NCI-H526 treated with DMSO at 0.1 percent for 48 hours (cell line): ENCODE measurements at regions not wholly inside any gene's neighbourhood (a gene's known extent, or its start where the extent isn't known, plus 50 kb on each side); places are given as distances from the start of the nearest gene placed in this dataset.
"Not testable (repeated sequence)": the region's sequence is repeated elsewhere in the genome, so short reads cannot be mapped to it uniquely, and the experiment has no call there.

ENCODE experiments used
- DNase-seq: peaks from one replicate; lab custom pipeline; 2025; lab: John Stamatoyannopoulos, UW

DNA sequence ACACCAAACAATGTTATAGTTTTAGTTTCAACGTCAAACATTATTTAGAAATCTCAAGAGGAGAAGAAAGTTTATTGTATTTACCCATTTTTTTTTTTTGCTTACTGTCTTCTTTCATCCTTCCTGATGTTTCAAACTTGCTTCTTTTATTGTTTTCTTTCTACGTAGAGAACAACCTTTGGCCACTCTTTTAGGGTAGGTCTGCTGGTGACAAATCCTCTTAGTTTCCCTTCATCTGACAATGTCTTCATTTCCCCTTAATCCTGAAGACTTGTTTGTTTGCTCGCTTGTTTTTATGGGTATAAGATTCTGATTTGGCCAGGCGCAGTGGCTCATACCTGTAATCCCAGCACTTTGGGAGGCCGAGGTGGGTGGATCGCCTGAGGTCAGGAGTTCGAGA lies 89.1 kb downstream of the RHOU start:
- no peak for DNase-seq

DNA sequence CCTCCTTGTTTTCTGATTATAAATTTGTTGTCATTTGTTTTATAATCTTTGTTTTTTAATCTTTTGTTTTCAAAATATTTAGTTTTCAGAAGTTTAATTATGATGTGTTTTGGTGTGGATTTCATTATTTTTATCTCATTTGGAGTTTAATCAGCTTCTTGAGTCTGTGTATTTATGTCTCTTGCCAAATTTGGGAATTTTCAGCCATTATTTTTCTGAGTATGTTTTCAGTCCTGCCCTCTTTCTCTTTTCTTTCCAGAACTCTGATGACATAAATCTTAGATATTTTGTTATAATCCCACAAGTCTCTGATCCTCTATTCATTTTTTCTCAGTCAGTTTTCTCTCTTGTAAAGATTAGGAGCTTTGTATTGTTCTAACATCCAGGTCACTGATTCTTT lies 89.8 kb downstream of the RHOU start:
- DNase-seq: no peak

GRCh38 chr1:228825840-228826484 lies 90.7 kb downstream of the RHOU start:
- DNase-seq: no peak

GRCh38 chr1:228827019-228827418 lies 91.7 kb downstream of the RHOU start:
- no peak for DNase-seq

- DNase-seq: no peak
Measured at GRCh38 chr1:228828151-228828550, 92.9 kb downstream of the RHOU start.

- DNase-seq: no peak
Measured at GRCh38 chr1:228830185-228830953, 95.1 kb downstream of the RHOU start.

GRCh38 chr1:228830954-228831481 lies 95.7 kb downstream of the RHOU start:
- DNase-seq: no peak

GRCh38 chr1:228833911-228834688 lies 98.8 kb downstream of the RHOU start:
- no peak for DNase-seq

DNA sequence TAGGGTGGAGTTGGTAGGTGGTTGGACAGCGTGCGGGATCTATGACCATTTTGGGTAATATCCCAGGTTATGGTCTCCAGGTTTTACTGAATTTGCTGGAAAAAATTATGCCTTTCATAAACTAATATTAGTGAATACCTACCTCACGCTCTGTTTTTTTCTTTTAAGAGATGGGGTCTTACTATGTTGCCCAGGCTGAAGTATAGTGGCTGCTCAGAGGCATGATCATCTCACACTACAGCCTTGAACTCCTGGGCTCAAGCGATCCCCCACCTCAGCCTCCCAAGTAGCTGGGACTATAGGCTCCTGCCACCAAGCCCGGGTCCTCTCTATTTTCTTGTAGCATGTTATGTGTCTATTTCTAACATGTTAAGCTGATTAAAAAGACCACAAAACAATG lies 100.2 kb downstream of the RHOU start:
- no peak for DNase-seq

GRCh38 chr1:228835911-228836310 lies 100.6 kb downstream of the RHOU start:
- DNase-seq: no peak

DNA sequence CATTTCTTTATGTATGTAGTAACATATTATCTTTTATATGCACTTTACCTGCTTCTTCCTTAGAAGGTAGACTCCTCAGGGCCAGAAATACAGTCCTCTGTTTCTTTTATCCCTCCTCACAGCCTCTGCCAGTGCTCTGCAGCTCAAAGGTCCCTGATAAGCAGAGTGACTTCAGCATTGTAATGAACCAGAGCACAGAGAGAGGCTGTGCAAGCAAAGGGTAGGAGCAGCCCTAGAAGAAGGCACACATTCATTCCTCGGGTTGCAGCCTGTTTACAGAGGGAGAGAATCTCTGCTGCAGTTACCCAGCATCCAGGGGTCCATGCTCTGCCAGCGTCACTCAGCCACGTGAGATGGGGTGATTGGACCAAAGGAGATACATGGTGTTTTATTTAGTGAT lies 101.1 kb downstream of the RHOU start:
- no peak for DNase-seq

- DNase-seq: no peak
Measured at GRCh38 chr1:228837032-228837431, 101.8 kb downstream of the RHOU start.

DNA sequence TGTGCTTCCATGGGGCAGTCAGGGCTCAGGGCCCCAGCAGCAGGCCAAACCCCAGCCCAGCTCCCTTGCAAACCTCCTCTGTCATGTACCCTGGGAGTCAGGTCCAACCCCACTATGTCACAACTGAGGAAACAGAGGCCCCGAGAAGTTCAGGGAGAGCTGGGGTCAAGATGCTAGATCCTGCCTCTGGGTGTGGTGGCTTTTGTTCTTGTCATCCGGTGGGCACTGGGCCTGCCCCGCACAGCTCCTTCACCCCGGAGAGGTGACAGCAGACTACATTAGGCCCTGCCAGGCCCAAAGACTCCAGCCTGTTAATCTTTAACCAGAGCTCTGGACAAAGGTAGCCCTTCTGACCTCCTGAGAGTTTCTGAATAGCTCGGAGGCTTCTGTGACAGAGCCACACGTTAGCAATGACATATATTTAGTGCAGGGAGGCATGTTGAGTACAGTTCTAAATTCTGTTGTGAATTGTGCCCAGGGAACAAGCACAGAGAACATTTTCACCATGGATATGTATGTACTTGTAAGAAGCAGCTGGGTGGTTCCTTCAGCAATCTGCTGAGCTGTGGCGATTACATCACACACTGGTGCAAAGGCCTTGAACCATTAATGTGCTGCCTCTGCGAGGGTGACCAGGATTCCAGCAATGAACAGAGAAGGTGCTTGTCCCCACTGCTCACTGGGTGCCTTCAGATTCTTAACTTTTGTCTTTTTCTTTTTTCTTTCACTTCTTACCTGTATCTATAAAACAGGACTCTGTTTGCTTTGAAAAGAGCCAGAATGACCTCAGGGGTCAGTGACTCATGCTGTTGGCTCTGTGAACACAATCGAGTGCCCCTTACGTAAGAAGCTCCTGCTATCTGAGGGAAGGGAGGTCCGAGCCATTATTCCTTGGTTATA lies 102.8 kb downstream of the RHOU start:
- no peak for DNase-seq

GRCh38 chr1:228838717-228839500 lies 103.6 kb downstream of the RHOU start:
- no peak for DNase-seq

DNA sequence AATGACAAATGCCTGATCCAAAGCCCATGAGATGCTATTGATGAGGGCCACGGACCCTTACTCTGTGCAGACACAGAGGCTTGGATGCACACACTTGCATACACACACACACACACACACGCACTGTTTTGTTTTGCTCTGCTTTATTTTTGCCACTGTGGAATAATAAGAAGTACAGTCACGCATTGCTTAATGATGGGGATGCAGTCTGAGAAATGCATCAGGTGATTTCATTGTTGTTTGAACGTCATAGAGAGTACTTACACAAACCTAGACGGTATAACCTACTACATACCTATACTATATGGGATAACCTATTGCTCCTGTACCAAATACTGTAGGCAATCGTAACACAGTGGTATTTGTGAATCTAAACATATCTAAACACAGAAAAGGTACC lies 104.4 kb downstream of the RHOU start:
- no peak for DNase-seq

DNA sequence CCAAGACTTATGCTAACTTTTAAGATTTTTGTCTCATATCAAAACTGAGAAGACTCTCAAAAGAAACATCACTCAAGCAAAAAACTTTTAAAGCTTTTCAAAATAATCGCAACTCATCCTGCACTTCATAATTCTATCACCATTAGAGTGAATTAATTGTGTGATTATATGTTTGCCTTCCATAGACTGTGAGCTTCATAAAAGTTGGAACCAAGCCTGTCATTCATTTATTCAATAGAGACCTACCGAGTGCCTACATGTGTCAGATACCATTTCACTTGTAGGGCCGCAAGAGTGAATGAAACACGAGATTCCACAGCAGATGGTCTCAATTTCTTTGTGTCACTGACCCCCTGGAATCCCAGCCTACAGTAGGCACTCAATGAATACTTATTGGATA lies 106.4 kb downstream of the RHOU start:
- DNase-seq: no peak

DNA sequence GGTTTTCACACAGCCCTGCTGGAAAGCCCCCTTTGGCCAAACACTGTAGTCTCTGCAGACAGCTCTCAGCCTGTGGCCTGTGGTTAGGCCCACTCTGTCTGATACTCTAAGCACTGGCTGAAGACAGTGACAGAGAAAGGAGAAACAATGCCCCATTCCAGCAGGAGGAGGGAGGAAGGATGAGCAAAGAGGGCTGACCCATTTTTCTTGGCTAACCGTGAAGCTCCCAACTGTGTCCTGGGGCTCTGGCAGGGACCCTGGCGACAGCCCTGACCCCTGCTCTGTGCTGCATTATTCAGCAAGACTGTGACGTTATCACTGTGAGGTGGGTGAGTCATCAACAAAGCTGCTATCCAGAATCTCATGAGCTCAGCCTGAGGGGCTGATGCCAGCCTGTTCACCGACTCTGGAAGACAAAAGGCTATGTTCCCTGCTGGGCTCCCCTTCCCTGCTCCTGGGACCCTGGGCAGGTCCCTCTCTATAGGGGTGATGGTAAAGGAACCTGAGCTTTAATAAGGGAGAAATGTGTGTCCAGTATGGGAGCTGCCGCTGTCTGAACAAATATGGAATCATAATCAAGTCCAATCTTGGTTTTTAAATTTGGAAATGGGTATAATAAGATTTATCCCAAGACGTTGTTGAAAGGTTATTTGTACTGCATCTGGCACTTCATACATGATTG lies 107.0 kb downstream of the RHOU start:
- no peak for DNase-seq

- DNase-seq: no peak
Measured at GRCh38 chr1:228845101-228845500, 109.8 kb downstream of the RHOU start.

- DNase-seq: no peak
Measured at GRCh38 chr1:228846952-228847351, 111.7 kb downstream of the RHOU start.

GRCh38 chr1:228847451-228847850 lies 112.2 kb downstream of the RHOU start:
- DNase-seq: not testable (repeated sequence)
